MCF 10A (cell line): ENCODE measurements at regions not wholly inside any gene's neighbourhood (a gene's known extent, or its start where the extent isn't known, plus 50 kb on each side); places are given as distances from the start of the nearest gene placed in this dataset.

Experiments used
- BruUV-seq: library from RNA; stranded (reverse); fragments of 400-500 nt; replicated peaks from 2 replicates; lab custom pipeline; 2021; lab: Mats Ljungman, UMichigan
- CTCF ChIA-PET: fragments of 300-600 bp; sonication (Branson Sonifier 250); formaldehyde crosslinking; extraction: SDS; loops from one replicate; lab custom pipeline; 2021; ENCODE audit warnings: antibody characterized with exemption, inconsistent platforms; lab: Yijun Ruan, JAX
- POLR2A ChIA-PET: fragments of 300-600, 350-650 bp; sonication (Branson Sonifier 250); formaldehyde crosslinking; extraction: SDS; loops from one replicate; lab custom pipeline; 2020; ENCODE audit warnings: antibody characterized with exemption, inconsistent platforms; lab: Yijun Ruan, JAX
- DNase-seq: peaks from one replicate; pipeline ENCODE4 v3.0.0-alpha.2; 2018; ENCODE audit not compliant: unreplicated experiment
- H3K27ac Mint-ChIP-seq: one replicate; pipeline ENCODE4 v1.8.0; 2022; ENCODE audit warnings: mild to moderate bottlenecking, low read depth, mixed read lengths; ENCODE audit not compliant: unreplicated experiment
- H3K27me3 Mint-ChIP-seq: one replicate; pipeline ENCODE4 v1.8.0; 2022; ENCODE audit warnings: mixed read lengths; ENCODE audit not compliant: insufficient read depth, unreplicated experiment
- H3K36me3 Mint-ChIP-seq: one replicate; pipeline ENCODE4 v1.8.0; 2022; ENCODE audit warnings: mild to moderate bottlenecking, moderate library complexity, mixed read lengths; ENCODE audit not compliant: insufficient read depth, unreplicated experiment
- H3K4me1 Mint-ChIP-seq: one replicate; pipeline ENCODE4 v1.8.0; 2022; ENCODE audit warnings: mixed read lengths; ENCODE audit not compliant: insufficient read depth, unreplicated experiment
- H3K4me3 Mint-ChIP-seq: one replicate; pipeline ENCODE4 v1.8.0; 2022; ENCODE audit warnings: mild to moderate bottlenecking, moderate library complexity, mixed read lengths; ENCODE audit not compliant: unreplicated experiment
- H3K9me3 Mint-ChIP-seq: one replicate; pipeline ENCODE4 v1.8.0; 2022; ENCODE audit warnings: mixed read lengths; ENCODE audit not compliant: unreplicated experiment
- intact Hi-C: fragments of 100-400 bp; cut with micrococcal nuclease; formaldehyde crosslinking; loops from 2 replicates; pipeline ENCODE4 v1.14.1; 2022
- TF ChIP-seq, protein P1 (sequence below): fragments of 200-600 bp; IDR thresholded peaks from one replicate; pipeline ENCODE4 v1.8.0; 2022; ENCODE audit warnings: antibody characterized with exemption, mild to moderate bottlenecking; ENCODE audit not compliant: unreplicated experiment

DNA sequence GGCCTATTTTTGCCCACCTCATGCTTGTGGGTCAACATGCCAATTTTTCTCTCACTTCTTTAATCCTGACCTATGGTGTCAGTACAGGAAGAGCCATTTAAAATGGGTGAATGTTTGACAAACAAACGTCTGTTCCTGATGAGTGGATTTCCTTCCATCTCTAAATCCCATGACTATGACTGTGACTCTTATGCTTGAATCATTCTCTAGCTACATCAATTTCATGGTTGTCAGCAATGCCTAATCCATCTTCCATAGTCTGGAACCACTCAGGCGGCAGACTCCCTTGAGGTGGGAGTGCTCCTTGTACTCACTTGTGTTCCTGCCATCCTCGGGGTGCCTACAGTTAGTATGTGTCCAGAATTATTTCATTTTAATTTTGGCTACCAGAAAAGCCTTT is 194.9 kb upstream of the RPS6KA3 start:
- no peaks in the 10 kb centered on the region for H3K36me3 Mint-ChIP-seq
- H3K9me3 Mint-ChIP-seq, result no peaks in the 10 kb centered on the region
- TF ChIP-seq, protein P1, sequence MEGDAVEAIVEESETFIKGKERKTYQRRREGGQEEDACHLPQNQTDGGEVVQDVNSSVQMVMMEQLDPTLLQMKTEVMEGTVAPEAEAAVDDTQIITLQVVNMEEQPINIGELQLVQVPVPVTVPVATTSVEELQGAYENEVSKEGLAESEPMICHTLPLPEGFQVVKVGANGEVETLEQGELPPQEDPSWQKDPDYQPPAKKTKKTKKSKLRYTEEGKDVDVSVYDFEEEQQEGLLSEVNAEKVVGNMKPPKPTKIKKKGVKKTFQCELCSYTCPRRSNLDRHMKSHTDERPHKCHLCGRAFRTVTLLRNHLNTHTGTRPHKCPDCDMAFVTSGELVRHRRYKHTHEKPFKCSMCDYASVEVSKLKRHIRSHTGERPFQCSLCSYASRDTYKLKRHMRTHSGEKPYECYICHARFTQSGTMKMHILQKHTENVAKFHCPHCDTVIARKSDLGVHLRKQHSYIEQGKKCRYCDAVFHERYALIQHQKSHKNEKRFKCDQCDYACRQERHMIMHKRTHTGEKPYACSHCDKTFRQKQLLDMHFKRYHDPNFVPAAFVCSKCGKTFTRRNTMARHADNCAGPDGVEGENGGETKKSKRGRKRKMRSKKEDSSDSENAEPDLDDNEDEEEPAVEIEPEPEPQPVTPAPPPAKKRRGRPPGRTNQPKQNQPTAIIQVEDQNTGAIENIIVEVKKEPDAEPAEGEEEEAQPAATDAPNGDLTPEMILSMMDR, result no peak
- H3K27ac Mint-ChIP-seq, result no peak overlapping the region
- intact Hi-C loops, result no loop called here
- ChIA-PET POLR2A (no interaction called here), CTCF (interaction anchor here (0.8 kb wide), 1 partner anchor 85 kb away, joined by 3 read pairs; no protein-coding TSS in a partner anchor)
- DNase-seq, result no peak
- H3K27me3 Mint-ChIP-seq, result peaks cover 82% of the 10 kb centered on the region
- no peaks in the 10 kb centered on the region for H3K4me1 Mint-ChIP-seq
- BruUV-seq, result no TSS peak
- no peak overlapping the region for H3K4me3 Mint-ChIP-seq

DNA sequence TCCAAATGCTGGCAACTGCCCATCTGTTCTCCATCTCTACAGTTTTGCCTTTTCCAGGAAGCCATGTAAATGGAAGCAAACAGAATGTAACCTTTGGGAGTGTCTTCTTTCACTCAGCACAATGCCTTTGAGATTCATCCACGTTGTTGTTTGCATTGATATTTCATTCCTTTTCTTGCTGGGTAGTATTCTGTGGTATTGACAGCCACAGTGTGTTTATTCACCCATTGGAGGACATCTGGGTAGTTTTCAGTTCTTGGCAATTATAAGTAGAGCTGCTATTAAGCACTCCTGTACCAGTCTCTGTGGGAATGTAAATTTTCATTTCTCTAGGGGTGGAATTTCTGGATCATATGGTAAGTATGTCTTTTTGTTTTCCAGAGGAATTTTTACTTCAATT is 194.3 kb upstream of the RPS6KA3 start:
- no TSS peak for BruUV-seq
- Mint-ChIP-seq H3K27ac (no peak overlapping the region), H3K9me3 (no peaks in the 10 kb centered on the region), H3K4me3 (no peak overlapping the region), H3K4me1 (no peaks in the 10 kb centered on the region), H3K27me3 (peaks cover 85% of the 10 kb centered on the region), H3K36me3 (no peaks in the 10 kb centered on the region)
- intact Hi-C loops, result no loop called here
- CTCF ChIA-PET, result interaction anchor here (0.6 to 0.8 kb wide), 4 partner anchors 42 to 85 kb away, joined by 3 read pairs; no protein-coding TSS in a partner anchor
- POLR2A ChIA-PET, result no interaction called here
- DNase-seq, result no peak
- TF ChIP-seq, protein P1, result no peak

DNA sequence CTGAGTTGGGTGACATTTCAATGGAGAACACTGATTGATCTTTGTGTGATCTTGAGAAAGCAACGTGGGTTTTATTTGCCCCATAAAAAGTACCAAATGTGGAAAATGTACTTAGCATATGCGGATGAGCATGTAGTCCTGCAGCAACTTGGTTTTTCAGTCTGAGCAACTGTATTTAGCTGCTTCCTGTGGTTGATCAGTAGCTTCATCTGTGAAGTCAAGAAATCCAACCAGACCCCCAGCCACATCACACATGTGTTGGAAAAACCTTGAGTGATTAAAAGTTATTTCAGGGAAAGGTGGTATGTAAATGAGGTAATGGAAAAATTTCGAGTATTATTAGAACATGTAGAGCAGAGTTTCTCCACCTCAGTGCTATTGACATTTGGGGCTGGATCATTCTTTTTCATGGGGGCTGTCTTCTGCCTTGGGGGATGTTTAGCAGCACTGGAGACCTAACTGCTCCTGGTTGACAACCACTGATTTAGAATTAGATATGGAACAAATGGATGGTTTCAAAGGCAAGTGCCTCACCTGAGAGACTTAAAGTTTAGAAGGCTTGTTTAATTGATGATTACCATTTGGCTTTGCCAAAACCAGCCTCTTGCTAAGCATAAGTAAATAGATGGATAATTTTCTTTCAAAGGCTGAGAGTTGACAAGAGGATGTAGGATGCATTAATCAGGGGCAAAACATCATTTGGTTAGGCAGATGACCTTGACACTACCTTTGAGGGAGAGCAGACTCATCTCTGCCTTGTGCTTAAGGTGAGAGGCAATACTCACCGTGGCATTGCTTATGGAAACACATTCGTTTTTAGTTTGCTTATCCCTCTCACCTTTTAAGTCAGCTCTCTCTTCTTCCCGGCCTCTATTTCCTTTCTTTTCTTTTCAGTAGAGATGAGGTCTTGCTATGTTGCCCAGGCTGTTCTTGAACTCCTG is 193.0 kb upstream of the RPS6KA3 start:
- intact Hi-C loops, result no loop called here
- POLR2A ChIA-PET, result no interaction called here
- H3K9me3 Mint-ChIP-seq, result no peaks in the 10 kb centered on the region
- TF ChIP-seq, protein P1, result no peak
- no peak overlapping the region for H3K27ac Mint-ChIP-seq
- H3K4me1 Mint-ChIP-seq, result no peaks in the 10 kb centered on the region
- H3K27me3 Mint-ChIP-seq, result peaks cover 75% of the 10 kb centered on the region
- BruUV-seq, result no TSS peak
- no peak for DNase-seq
- H3K4me3 Mint-ChIP-seq, result no peak overlapping the region
- H3K36me3 Mint-ChIP-seq, result no peaks in the 10 kb centered on the region
- CTCF ChIA-PET, result interaction anchor here (0.7 to 1.0 kb wide), 2 partner anchors 48 to 55 kb away, joined by 3 read pairs; no protein-coding TSS in a partner anchor

DNA sequence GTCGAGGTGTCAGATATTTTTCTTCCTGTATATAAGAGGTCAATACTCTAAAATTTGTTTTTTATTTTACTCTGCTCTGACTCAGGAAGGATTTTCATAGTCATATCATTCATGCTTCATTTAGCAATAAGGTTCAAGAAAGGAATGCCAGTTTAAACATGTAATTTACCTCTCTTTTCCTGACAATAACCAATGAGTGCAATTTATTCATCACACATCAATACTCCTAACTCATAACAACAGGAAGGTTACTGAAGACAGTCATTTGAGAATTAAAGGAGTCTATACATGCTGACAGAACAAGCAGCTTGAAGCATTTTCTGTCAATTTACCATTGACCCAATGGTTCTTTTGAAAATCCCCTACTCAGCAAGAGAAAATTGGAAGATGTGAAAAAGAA is 190.3 kb upstream of the RPS6KA3 start:
- Mint-ChIP-seq H3K4me1 (peaks cover 3% of the 10 kb centered on the region), H3K27me3 (peaks cover 65% of the 10 kb centered on the region), H3K9me3 (no peaks in the 10 kb centered on the region), H3K36me3 (no peaks in the 10 kb centered on the region), H3K4me3 (no peak overlapping the region), H3K27ac (no peak overlapping the region)
- no TSS peak for BruUV-seq
- intact Hi-C loops, result no loop called here
- CTCF ChIA-PET, result no interaction called here
- TF ChIP-seq, protein P1, result no peak
- no peak for DNase-seq
- POLR2A ChIA-PET, result interaction anchor here (0.6 kb wide), 1 partner anchor 12 kb away, joined by 3 read pairs; no protein-coding TSS in a partner anchor
